Liver (tissue), 7 donors: ENCODE measurements at regions not wholly inside any gene's neighbourhood (a gene's known extent, or its start where the extent isn't known, plus 50 kb on each side); places are given as distances from the start of the nearest gene placed in this dataset.
A peak's percentile ranks its signal among the peaks of the same experiment; 100 is the strongest.

ENCODE experiments used
- DNase-seq: peaks from one replicate; pipeline ENCODE4 v3.0.0-alpha.2; 2017; ENCODE audit warnings: low spot score
- H3K27ac ChIP-seq, 2 donors: one replicate each; pipeline ENCODE4 v1.7.0; 2013; ENCODE audit warnings: inconsistent platforms in 2 of 2, low read length in 2 of 2, control low read depth in 1 of 2, low read depth in 1 of 2, mild to moderate bottlenecking in 1 of 2
- H3K27me3 ChIP-seq, 4 donors: one replicate each; pipeline versions ENCODE4 v1.6.1 to v1.7.0; 2013; ENCODE audit warnings: low read length in 3 of 4, inconsistent platforms in 1 of 4, mild to moderate bottlenecking in 1 of 4, moderate library complexity in 1 of 4; ENCODE audit not compliant: control insufficient read depth in 4 of 4, insufficient read depth in 4 of 4
- H3K36me3 ChIP-seq, 4 donors: one replicate each; pipeline versions ENCODE4 v1.6.1 to v1.7.0; 2013; ENCODE audit warnings: low read length in 3 of 4, mild to moderate bottlenecking in 3 of 4, low read depth in 1 of 4, moderate library complexity in 1 of 4; ENCODE audit not compliant: control insufficient read depth in 4 of 4, insufficient read depth in 3 of 4
- H3K4me1 ChIP-seq, 4 donors: one replicate each; pipeline versions ENCODE4 v1.6.1 to v1.7.0; 2013; ENCODE audit warnings: low read length in 3 of 4, mild to moderate bottlenecking in 3 of 4, moderate library complexity in 1 of 4; ENCODE audit not compliant: control insufficient read depth in 4 of 4, insufficient read depth in 4 of 4
- H3K4me3 ChIP-seq, 3 donors: one replicate each; pipeline versions ENCODE4 v1.6.1 to v1.7.0; 2013; ENCODE audit warnings: low read length in 3 of 3, control low read depth in 1 of 3, low read depth in 1 of 3, mild to moderate bottlenecking in 1 of 3
- H3K9ac ChIP-seq, 2 donors: one replicate each; pipeline ENCODE4 v1.7.0; 2013; ENCODE audit warnings: low read length in 2 of 2, mild to moderate bottlenecking in 2 of 2, moderate library complexity in 2 of 2, control low read depth in 1 of 2, low read depth in 1 of 2
- H3K9me3 ChIP-seq, 4 donors: one replicate each; pipeline versions ENCODE4 v1.6.1 to v1.7.0; 2013; ENCODE audit warnings: low read length in 3 of 4; ENCODE audit not compliant: control insufficient read depth in 4 of 4
- FOXA1 ChIP-seq: IDR thresholded peaks from 2 replicates; pipeline ENCODE4 v1.6.1; 2016; ENCODE audit warnings: antibody characterized with exemption
- FOXA2 ChIP-seq: IDR thresholded peaks from 2 replicates; pipeline ENCODE4 v1.6.1; 2016; ENCODE audit warnings: antibody characterized with exemption
- GABPA ChIP-seq, 2 donors: IDR thresholded peaks in 1 of 2; conservative IDR thresholded peaks in 1 of 2; 2 replicates each; pipeline ENCODE4 v1.6.1; 2016; ENCODE audit warnings: antibody characterized with exemption in 2 of 2, mild to moderate bottlenecking in 1 of 2, moderate library complexity in 1 of 2
- HNF4A ChIP-seq, 2 donors: conservative IDR thresholded peaks; 2 replicates each; pipeline ENCODE4 v1.6.1; 2016; ENCODE audit warnings: antibody characterized with exemption in 2 of 2, mild to moderate bottlenecking in 2 of 2
- HNF4G ChIP-seq: IDR thresholded peaks from 2 replicates; pipeline ENCODE4 v1.6.1; 2016; ENCODE audit warnings: antibody characterized with exemption
- JUND ChIP-seq, 2 donors: IDR thresholded peaks; 2 replicates each; pipeline ENCODE4 v1.6.1; 2016; ENCODE audit warnings: antibody characterized with exemption in 2 of 2
- NR2F2 ChIP-seq: IDR thresholded peaks from 2 replicates; pipeline ENCODE4 v1.6.1; 2016; ENCODE audit warnings: antibody characterized with exemption
- RXRA ChIP-seq, 2 donors: IDR thresholded peaks; 2 replicates each; pipeline ENCODE4 v1.6.1; 2017 to 2018; ENCODE audit warnings: antibody characterized with exemption in 2 of 2, mild to moderate bottlenecking in 1 of 2
- SP1 ChIP-seq: IDR thresholded peaks from 2 replicates; pipeline ENCODE4 v1.6.1; 2018; ENCODE audit warnings: antibody characterized with exemption, mild to moderate bottlenecking
- TAF1 ChIP-seq: conservative IDR thresholded peaks from 2 replicates; pipeline ENCODE4 v1.6.1; 2016; ENCODE audit warnings: antibody characterized with exemption, mild to moderate bottlenecking
- YY1 ChIP-seq: IDR thresholded peaks from 2 replicates; pipeline ENCODE4 v1.6.1; 2016; ENCODE audit warnings: antibody characterized with exemption, mild to moderate bottlenecking
- WGBS: extraction: QIAGEN DNeasy Blood & Tissue Kit; methylation state at CpG from one replicate; pipeline ENCODE4 v1.1.7; 2013; 5-methylcytosine and 5-hydroxymethylcytosine counted together
- TF ChIP-seq, protein P1 (sequence below): IDR thresholded peaks from 2 replicates; pipeline ENCODE4 v1.6.1; 2016; ENCODE audit warnings: antibody characterized with exemption
- TF ChIP-seq, protein P2 (sequence below): IDR thresholded peaks from 2 replicates; pipeline ENCODE4 v1.6.1; 2016; ENCODE audit warnings: antibody characterized with exemption, mild to moderate bottlenecking
- TF ChIP-seq, protein P3 (sequence below): IDR thresholded peaks from 2 replicates; pipeline ENCODE4 v1.6.1; 2016; ENCODE audit warnings: antibody characterized with exemption
- TF ChIP-seq, protein P4 (sequence below): IDR thresholded peaks from 2 replicates; pipeline ENCODE4 v1.6.1; 2016; ENCODE audit warnings: antibody characterized with exemption
- donor health status: healthy.
- donor health status: healthy.
- donor health status: healthy.
- donor health status: healthy.

DNA sequence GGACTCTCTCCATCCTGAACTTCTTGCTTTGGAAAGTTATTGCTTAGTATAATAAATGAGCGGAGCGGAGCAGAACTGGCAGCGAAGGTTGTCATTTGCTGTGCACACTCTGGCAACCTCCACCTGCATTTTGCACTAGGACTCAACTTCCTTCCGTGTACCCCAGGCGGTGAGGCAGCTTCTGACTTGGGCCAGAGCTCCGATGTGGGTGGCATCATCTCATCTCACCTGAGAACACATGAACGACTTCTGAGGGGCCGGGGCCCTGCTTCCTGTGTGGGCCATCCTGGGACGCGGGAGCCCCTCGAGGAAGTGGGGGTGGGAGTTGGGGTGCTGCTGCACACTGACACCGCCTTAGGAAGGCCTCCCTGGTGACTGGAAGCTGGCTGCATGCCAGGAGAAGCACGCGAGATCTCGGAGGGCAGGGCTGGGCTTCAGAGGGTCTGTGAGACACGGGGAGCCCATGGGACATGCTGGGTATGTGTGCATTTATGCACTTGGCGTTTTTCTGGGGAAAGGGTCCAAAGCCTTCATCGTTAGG, 56.5 kb upstream of the COL5A1 start:
- H3K27me3 ChIP-seq: peaks cover 0 to 3% (median 1%) of the 10 kb centered on the region in 4 donors
- H3K9me3 ChIP-seq: no peaks in the 10 kb centered on the region
- H3K36me3 ChIP-seq: no peaks in the 10 kb centered on the region
- no peak overlapping the region for H3K9ac ChIP-seq
- DNase-seq: peak; percentile 16
- TF ChIP-seq, protein P1, sequence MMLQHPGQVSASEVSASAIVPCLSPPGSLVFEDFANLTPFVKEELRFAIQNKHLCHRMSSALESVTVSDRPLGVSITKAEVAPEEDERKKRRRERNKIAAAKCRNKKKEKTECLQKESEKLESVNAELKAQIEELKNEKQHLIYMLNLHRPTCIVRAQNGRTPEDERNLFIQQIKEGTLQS: no peak
- TF ChIP-seq FOXA1: no peak
- TF ChIP-seq, protein P2, sequence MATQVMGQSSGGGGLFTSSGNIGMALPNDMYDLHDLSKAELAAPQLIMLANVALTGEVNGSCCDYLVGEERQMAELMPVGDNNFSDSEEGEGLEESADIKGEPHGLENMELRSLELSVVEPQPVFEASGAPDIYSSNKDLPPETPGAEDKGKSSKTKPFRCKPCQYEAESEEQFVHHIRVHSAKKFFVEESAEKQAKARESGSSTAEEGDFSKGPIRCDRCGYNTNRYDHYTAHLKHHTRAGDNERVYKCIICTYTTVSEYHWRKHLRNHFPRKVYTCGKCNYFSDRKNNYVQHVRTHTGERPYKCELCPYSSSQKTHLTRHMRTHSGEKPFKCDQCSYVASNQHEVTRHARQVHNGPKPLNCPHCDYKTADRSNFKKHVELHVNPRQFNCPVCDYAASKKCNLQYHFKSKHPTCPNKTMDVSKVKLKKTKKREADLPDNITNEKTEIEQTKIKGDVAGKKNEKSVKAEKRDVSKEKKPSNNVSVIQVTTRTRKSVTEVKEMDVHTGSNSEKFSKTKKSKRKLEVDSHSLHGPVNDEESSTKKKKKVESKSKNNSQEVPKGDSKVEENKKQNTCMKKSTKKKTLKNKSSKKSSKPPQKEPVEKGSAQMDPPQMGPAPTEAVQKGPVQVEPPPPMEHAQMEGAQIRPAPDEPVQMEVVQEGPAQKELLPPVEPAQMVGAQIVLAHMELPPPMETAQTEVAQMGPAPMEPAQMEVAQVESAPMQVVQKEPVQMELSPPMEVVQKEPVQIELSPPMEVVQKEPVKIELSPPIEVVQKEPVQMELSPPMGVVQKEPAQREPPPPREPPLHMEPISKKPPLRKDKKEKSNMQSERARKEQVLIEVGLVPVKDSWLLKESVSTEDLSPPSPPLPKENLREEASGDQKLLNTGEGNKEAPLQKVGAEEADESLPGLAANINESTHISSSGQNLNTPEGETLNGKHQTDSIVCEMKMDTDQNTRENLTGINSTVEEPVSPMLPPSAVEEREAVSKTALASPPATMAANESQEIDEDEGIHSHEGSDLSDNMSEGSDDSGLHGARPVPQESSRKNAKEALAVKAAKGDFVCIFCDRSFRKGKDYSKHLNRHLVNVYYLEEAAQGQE: no peak
- no peak for TF ChIP-seq NR2F2
- TF ChIP-seq RXRA (IDR thresholded peaks at IDR 0.05): no peak
- TF ChIP-seq, protein P3, sequence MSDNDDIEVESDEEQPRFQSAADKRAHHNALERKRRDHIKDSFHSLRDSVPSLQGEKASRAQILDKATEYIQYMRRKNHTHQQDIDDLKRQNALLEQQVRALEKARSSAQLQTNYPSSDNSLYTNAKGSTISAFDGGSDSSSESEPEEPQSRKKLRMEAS: no peak
- TF ChIP-seq YY1: no peak
- no peak for TF ChIP-seq SP1
- no peak overlapping the region for H3K4me3 ChIP-seq
- whole genome bisulfite sequencing: 70% methylated on average over 18 of the region's 18 CpGs
- no peaks in the 10 kb centered on the region for H3K4me1 ChIP-seq
- no peak overlapping the region for H3K27ac ChIP-seq

DNA sequence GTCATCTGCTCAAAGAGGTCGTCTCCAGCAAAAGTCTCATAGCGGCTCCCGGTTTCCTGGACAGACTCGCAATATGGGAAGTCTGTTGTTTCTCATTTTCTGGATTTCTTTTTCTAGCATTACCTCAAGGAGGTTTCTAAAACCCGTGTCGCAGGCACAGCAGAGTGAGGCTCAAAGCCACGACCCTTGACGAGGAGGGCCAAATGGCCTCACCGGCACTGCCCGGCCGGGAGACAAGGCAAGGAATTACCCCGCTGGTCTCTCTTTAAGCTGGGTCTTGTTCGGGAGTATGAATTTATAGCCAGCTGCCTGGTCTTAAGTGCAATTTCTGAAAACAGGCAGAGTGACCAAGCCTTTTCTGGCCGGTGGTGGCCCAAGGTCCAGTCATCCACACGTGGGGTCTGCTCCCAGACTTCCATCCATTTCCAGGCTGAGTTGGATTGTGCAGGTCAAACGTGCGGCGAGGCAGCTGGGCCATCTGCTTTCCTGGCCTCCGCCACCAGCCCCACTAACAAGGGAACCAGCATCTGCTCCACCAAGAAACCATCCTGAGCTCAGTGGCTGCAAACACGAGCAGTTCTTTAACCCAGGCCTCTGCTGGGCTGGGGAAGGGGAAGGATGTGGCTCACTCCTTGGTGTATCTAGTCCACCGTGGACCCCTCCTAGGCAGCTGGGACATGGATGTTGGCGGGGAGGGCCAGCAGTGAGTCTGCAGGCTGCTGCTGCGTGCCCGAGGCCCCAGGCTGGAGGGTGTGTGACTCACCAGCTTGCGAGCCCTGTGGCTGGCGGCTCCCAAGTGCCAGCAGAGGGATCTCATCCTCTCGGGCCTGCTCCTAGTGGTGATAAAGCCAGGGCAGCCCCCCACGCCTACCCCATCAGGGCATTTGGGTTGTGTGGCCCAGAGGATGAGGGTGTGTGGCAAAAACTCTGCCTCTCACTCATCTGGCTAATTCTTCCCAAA, 55.6 kb upstream of the COL5A1 start:
- no peak overlapping the region for H3K4me3 ChIP-seq
- H3K9me3 ChIP-seq: no peaks in the 10 kb centered on the region
- peaks cover 0 to 3% (median 1%) of the 10 kb centered on the region in 4 donors for H3K27me3 ChIP-seq
- H3K4me1 ChIP-seq: no peaks in the 10 kb centered on the region
- H3K9ac ChIP-seq: no peak overlapping the region
- peak; percentile 29 for DNase-seq
- no peak overlapping the region for H3K27ac ChIP-seq
- WGBS: 77% methylated on average over 28 of the region's 28 CpGs
- TF ChIP-seq JUND (IDR thresholded peaks at IDR 0.05): no peak
- no peak for TF ChIP-seq SP1
- TF ChIP-seq, protein P3: no peak
- TF ChIP-seq, protein P4, sequence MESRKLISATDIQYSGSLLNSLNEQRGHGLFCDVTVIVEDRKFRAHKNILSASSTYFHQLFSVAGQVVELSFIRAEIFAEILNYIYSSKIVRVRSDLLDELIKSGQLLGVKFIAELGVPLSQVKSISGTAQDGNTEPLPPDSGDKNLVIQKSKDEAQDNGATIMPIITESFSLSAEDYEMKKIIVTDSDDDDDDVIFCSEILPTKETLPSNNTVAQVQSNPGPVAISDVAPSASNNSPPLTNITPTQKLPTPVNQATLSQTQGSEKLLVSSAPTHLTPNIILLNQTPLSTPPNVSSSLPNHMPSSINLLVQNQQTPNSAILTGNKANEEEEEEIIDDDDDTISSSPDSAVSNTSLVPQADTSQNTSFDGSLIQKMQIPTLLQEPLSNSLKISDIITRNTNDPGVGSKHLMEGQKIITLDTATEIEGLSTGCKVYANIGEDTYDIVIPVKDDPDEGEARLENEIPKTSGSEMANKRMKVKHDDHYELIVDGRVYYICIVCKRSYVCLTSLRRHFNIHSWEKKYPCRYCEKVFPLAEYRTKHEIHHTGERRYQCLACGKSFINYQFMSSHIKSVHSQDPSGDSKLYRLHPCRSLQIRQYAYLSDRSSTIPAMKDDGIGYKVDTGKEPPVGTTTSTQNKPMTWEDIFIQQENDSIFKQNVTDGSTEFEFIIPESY: no peak
- TF ChIP-seq TAF1: no peak
- TF ChIP-seq HNF4G: no peak
- no peak for TF ChIP-seq GABPA (IDR thresholded peaks at IDR 0.05 in 1 of 2, conservative IDR thresholded peaks at IDR 0.05 in 1 of 2)
- TF ChIP-seq FOXA1: no peak
- no peak for TF ChIP-seq RXRA (IDR thresholded peaks at IDR 0.05)
- TF ChIP-seq HNF4A (conservative IDR thresholded peaks at IDR 0.05): no peak
- no peak for TF ChIP-seq YY1
- TF ChIP-seq FOXA2: no peak
- no peaks in the 10 kb centered on the region for H3K36me3 ChIP-seq
